ENCODE measurements at regions not wholly inside any gene's neighbourhood (a gene's known extent, or its start where the extent isn't known, plus 50 kb on each side); places are given as distances from the start of the nearest gene placed in this dataset.

DNA sequence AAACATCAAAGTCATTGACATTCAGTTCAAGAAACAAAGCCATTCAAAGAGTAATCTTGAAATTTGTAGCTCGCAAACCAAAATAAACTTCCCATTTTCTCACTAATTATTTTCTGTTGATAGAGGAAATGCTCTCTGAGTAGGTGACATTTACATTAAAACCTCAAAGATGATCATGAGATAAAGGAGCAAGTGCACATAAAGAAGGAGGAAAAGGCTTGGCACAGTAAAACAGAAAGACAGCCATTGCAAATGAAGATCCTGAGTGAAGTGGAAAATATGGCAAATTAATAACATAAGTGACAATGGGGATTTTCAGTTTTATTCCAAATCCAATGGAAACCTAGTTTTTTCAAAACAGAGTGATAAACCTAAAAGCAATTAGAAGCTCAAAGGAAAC lies 2320.8 kb downstream of the ARAP2 start:
- Mint-ChIP-seq H3K4me1 (ENCODE audit: insufficient read depth, unreplicated experiment) (no peaks in the 10 kb centered on the region), H3K36me3 (ENCODE audit: insufficient read depth, unreplicated experiment) (no peaks in the 10 kb centered on the region), H3K9me3 (ENCODE audit: unreplicated experiment) (peaks cover 14% of the 10 kb centered on the region), H3K4me3 (ENCODE audit: unreplicated experiment) (no peak overlapping the region), H3K27ac (ENCODE audit: low read depth, unreplicated experiment) (no peak overlapping the region), H3K27me3 (ENCODE audit: insufficient read depth, unreplicated experiment) (no peaks in the 10 kb centered on the region)
- BruUV-seq (replicated peaks): no TSS peak
- no peak for DNase-seq (ENCODE audit: unreplicated experiment)
- intact Hi-C loops (cut with micrococcal nuclease): no loop called here
- POLR2A ChIA-PET: no interaction called here
- TF ChIP-seq, protein P1, sequence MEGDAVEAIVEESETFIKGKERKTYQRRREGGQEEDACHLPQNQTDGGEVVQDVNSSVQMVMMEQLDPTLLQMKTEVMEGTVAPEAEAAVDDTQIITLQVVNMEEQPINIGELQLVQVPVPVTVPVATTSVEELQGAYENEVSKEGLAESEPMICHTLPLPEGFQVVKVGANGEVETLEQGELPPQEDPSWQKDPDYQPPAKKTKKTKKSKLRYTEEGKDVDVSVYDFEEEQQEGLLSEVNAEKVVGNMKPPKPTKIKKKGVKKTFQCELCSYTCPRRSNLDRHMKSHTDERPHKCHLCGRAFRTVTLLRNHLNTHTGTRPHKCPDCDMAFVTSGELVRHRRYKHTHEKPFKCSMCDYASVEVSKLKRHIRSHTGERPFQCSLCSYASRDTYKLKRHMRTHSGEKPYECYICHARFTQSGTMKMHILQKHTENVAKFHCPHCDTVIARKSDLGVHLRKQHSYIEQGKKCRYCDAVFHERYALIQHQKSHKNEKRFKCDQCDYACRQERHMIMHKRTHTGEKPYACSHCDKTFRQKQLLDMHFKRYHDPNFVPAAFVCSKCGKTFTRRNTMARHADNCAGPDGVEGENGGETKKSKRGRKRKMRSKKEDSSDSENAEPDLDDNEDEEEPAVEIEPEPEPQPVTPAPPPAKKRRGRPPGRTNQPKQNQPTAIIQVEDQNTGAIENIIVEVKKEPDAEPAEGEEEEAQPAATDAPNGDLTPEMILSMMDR (IDR thresholded peaks at IDR 0.05; ENCODE audit: unreplicated experiment): no peak
- CTCF ChIA-PET: no interaction called here

DNA sequence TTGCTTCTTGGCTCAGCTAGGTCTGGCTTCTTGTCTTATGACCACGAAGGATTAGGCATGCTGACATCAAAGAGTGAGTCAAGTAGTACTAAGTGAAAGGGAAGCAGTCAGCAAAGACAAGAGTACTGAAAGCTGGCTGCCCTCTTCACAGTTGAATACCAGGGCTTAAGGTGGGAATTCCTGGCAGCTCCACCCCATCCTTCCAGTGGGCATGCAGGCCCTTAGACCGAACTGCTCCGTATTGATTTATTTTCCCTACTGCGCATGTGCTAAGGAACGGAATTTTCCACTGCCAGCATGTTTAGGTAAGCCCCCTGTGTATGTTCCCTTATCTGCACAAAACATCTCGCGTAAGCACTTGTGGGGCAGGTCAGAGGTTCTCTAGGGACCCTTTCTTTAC lies 2320.1 kb downstream of the ARAP2 start:
- H3K9me3 Mint-ChIP-seq (ENCODE audit: unreplicated experiment): peaks cover 10% of the 10 kb centered on the region
- H3K27ac Mint-ChIP-seq (ENCODE audit: low read depth, unreplicated experiment): no peak overlapping the region
- CTCF ChIA-PET: no interaction called here
- H3K4me1 Mint-ChIP-seq (ENCODE audit: insufficient read depth, unreplicated experiment): no peaks in the 10 kb centered on the region
- H3K4me3 Mint-ChIP-seq (ENCODE audit: unreplicated experiment): no peak overlapping the region
- intact Hi-C loops (cut with micrococcal nuclease): no loop called here
- H3K27me3 Mint-ChIP-seq (ENCODE audit: insufficient read depth, unreplicated experiment): no peaks in the 10 kb centered on the region
- DNase-seq (ENCODE audit: unreplicated experiment): peak; percentile 4
- no TSS peak for BruUV-seq (replicated peaks)
- POLR2A ChIA-PET: no interaction called here
- TF ChIP-seq, protein P1 (IDR thresholded peaks at IDR 0.05; ENCODE audit: unreplicated experiment): no peak
- H3K36me3 Mint-ChIP-seq (ENCODE audit: insufficient read depth, unreplicated experiment): no peaks in the 10 kb centered on the region

DNA sequence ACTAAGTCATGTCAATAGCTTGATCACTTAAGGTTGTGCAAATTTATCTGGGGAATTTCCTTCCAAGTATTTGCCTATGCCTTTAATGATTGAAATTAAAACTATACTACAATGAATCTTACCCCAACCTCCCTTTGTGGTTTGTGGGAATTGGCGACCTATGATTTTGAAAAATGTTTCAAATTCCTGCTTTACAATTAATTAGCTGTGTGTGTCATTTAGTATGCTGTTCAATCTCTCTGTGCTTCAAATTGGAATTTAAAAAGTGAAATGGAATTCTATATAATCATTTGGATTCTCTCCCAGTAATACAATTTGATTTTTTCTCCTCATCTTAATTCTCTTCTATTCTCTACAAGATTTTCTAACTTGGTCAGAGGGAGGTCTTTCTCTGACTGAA lies 2319.5 kb downstream of the ARAP2 start:
- no TSS peak for BruUV-seq (replicated peaks)
- no peak overlapping the region for H3K4me3 Mint-ChIP-seq (ENCODE audit: unreplicated experiment)
- no peaks in the 10 kb centered on the region for H3K4me1 Mint-ChIP-seq (ENCODE audit: insufficient read depth, unreplicated experiment)
- intact Hi-C loops (cut with micrococcal nuclease): no loop called here
- no peaks in the 10 kb centered on the region for H3K36me3 Mint-ChIP-seq (ENCODE audit: insufficient read depth, unreplicated experiment)
- H3K27me3 Mint-ChIP-seq (ENCODE audit: insufficient read depth, unreplicated experiment): no peaks in the 10 kb centered on the region
- POLR2A ChIA-PET: no interaction called here
- DNase-seq (ENCODE audit: unreplicated experiment): no peak
- TF ChIP-seq, protein P1 (IDR thresholded peaks at IDR 0.05; ENCODE audit: unreplicated experiment): no peak
- CTCF ChIA-PET: no interaction called here
- H3K27ac Mint-ChIP-seq (ENCODE audit: low read depth, unreplicated experiment): no peak overlapping the region
- H3K9me3 Mint-ChIP-seq (ENCODE audit: unreplicated experiment): peaks cover 10% of the 10 kb centered on the region

DNA sequence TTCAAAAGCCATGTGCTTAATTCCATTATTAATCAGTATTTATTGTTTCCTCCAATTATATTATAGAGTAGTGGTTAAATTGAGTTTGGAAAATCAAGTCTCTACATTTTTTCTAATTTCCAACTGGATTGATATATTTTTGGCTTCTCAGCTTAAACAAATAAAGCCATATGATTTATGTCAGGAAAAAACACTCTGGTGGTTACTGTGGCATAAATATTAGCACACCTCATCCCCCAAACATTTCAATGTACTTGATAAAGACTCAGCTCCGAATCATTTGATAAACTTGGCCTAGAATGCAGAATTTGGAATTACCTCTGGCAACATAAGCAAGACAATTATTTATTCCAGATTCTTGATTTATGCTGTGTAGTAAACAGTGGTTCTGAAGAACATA lies 2313.8 kb downstream of the ARAP2 start:
- no peak overlapping the region for H3K4me3 Mint-ChIP-seq (ENCODE audit: unreplicated experiment)
- BruUV-seq (replicated peaks): no TSS peak

More for the DNA sequence above, 2313.8 kb downstream of the ARAP2 start:
- no peak for DNase-seq (ENCODE audit: unreplicated experiment)
- Mint-ChIP-seq H3K4me1 (ENCODE audit: insufficient read depth, unreplicated experiment) (no peaks in the 10 kb centered on the region), H3K27me3 (ENCODE audit: insufficient read depth, unreplicated experiment) (no peaks in the 10 kb centered on the region), H3K36me3 (ENCODE audit: insufficient read depth, unreplicated experiment) (no peaks in the 10 kb centered on the region), H3K27ac (ENCODE audit: low read depth, unreplicated experiment) (no peak overlapping the region), H3K9me3 (ENCODE audit: unreplicated experiment) (peaks cover 10% of the 10 kb centered on the region)
- intact Hi-C loops (cut with micrococcal nuclease): no loop called here
- ChIA-PET POLR2A (no interaction called here), CTCF (no interaction called here)
- TF ChIP-seq, protein P1 (IDR thresholded peaks at IDR 0.05; ENCODE audit: unreplicated experiment): no peak

All from MCF 10A (cell line).